NCI-H460 (cell line): ENCODE measurements at regions not wholly inside any gene's neighbourhood (a gene's known extent, or its start where the extent isn't known, plus 50 kb on each side); places are given as distances from the start of the nearest gene placed in this dataset.

Experiments
- DNase-seq: peaks from one replicate; pipeline ENCODE4 v3.0.0-alpha.2; 2016; ENCODE audit warnings: low read depth; ENCODE audit errors: extremely low read depth

GRCh38 chr6:165961233-165961632 lies 206.4 kb downstream of the TBXT start:
- no peak for DNase-seq

GRCh38 chr6:165960695-165961094 lies 207.0 kb downstream of the TBXT start:
- DNase-seq: no peak

- no peak for DNase-seq
Observed at GRCh38 chr6:165959627-165960026, 208.0 kb downstream of the TBXT start.

GRCh38 chr6:165956874-165957273 lies 210.8 kb downstream of the TBXT start:
- DNase-seq: no peak

GRCh38 chr6:165952514-165952913 lies 215.1 kb downstream of the TBXT start:
- no peak for DNase-seq

- no peak for DNase-seq
Observed at GRCh38 chr6:165950316-165950715, 217.3 kb downstream of the TBXT start.

GRCh38 chr6:165949324-165949723 lies 218.3 kb downstream of the TBXT start:
- DNase-seq: no peak

GRCh38 chr6:165944002-165944466 lies 223.6 kb downstream of the TBXT start:
- DNase-seq: no peak

- DNase-seq: no peak
Observed at GRCh38 chr6:165941786-165942185, 225.9 kb downstream of the TBXT start.

GRCh38 chr6:165941249-165941775 lies 226.3 kb downstream of the TBXT start:
- DNase-seq: no peak

- DNase-seq: no peak
Observed at GRCh38 chr6:165940366-165940765, 227.3 kb downstream of the TBXT start.

GRCh38 chr6:165939601-165940290 lies 227.9 kb downstream of the TBXT start:
- no peak for DNase-seq

- no peak for DNase-seq
Observed at GRCh38 chr6:165939047-165939446, 228.6 kb downstream of the TBXT start.

- DNase-seq: no peak
Observed at GRCh38 chr6:165937564-165938358, 229.9 kb downstream of the TBXT start.

- DNase-seq: no peak
Observed at GRCh38 chr6:165936660-165937059, 231.0 kb downstream of the TBXT start.

GRCh38 chr6:165936096-165936495 lies 231.6 kb downstream of the TBXT start:
- DNase-seq: no peak

- no peak for DNase-seq
Observed at GRCh38 chr6:165931675-165932074, 236.0 kb downstream of the TBXT start.

- DNase-seq: no peak
Observed at GRCh38 chr6:165930668-165931214, 236.9 kb downstream of the TBXT start.

- DNase-seq: no peak
Observed at GRCh38 chr6:165929607-165930006, 238.0 kb downstream of the TBXT start.

- DNase-seq: no peak
Observed at GRCh38 chr6:165926378-165926777, 241.3 kb downstream of the TBXT start.

GRCh38 chr6:165925474-165926156 lies 242.0 kb downstream of the TBXT start:
- no peak for DNase-seq
